M059J (cell line): ENCODE measurements at regions not wholly inside any gene's neighbourhood (a gene's known extent, or its start where the extent isn't known, plus 50 kb on each side); places are given as distances from the start of the nearest gene placed in this dataset.

Experiments used
- DNase-seq: peaks from one replicate; pipeline ENCODE4 v3.0.0-alpha.2; 2012; ENCODE audit warnings: low read depth

DNA sequence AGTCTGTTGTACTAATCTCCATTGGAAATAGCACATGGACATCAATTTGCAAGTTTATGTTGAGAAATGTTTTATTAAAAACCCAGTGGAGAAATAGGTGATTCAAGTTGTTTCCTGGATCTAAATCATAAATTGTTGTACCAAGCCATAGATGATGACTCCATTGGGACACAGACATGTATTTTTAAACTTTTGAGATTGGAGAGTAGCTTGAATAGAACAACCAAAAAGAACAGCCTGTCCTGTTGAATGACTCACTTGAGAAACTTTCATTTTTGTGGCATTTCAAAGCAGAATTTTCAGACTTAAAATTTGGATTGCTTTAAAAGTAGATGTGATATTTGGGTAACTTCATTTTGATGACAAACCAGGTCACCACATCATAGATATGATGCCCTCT lies 197.5 kb downstream of the GPAM start:
- DNase-seq, result no peak

DNA sequence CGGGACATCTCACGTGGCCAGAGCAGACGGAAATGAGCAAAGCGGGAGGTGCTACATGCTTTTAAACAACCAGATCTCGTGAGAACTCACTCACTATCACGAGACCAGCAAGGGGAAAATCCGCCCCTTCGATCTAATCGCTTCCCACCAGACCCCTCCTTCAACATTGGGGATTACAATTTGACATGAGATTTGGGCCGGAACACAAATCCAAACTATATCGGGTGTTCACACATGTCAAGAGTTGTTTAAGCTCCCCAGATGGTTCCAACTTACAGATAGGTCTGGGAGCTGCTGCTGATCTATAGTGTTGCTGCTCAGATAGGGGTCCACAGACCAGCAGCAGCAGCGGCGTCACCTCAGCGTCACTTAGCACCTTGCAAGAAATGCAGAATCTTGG lies 194.9 kb downstream of the GPAM start:
- DNase-seq, result no peak

GRCh38 chr10:111989136-111989911 lies 194.2 kb downstream of the GPAM start:
- DNase-seq, result no peak

- no peak for DNase-seq
Observed at GRCh38 chr10:111990734-111991133, 192.8 kb downstream of the GPAM start.

DNA sequence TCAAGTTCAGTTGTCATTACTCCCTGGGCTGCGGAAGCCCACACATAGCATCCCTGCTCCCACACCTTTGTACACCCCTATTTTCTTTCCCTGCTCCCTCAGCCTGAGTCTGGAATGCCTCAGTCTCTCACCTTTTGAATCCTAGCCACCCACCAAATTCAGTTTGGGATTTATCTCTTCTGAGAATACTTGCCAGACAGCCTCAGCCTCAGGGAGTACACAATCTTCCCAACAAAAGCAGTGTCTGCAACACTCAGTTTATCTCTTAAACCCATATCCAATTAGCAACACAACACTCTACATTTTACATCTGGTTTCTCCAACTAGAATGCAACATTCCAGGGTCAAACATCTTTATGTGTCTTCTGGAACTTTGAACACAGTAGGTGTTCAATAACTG lies 190.2 kb downstream of the GPAM start:
- DNase-seq, result no peak

- no peak for DNase-seq
Observed at GRCh38 chr10:111993872-111994426, 189.6 kb downstream of the GPAM start.

DNA sequence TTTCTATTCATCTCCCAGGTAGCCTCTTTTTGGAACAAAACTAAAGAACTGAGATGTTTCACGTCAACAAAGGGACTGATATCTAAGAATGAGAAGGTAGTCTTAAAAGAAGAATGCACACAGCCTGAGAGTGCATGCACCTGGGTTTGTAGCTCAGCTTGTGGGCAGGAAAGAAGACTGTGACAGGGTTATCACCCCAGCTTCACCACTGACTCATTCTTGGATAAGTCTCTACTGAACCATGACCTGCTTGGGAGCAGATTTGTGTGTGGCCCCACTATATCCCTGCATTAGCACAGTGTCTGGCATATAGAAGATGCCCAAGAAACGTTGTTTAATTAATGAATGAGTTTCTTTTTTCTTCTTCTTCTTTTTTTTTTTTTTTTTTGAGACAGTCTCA lies 187.5 kb downstream of the GPAM start:
- DNase-seq, result no peak

DNA sequence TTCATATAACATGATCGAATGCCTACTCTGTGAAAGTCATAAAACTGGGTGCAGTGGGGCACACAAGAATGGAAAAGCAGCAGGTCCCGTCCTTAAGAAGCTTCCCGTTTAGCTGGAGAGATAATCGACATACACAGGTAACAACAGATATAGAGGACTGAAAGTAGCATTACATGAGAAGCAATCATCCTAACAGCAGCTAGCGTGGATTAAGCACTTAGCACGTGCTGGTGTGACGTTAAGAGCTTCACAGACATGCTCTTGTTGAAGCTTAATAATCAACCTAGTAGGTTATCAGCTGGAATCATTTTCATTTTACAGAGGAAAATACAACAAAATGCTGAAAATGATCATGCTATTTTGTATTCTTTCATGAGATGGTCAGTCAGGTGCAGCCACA lies 184.8 kb downstream of the GPAM start:
- DNase-seq, result no peak

DNA sequence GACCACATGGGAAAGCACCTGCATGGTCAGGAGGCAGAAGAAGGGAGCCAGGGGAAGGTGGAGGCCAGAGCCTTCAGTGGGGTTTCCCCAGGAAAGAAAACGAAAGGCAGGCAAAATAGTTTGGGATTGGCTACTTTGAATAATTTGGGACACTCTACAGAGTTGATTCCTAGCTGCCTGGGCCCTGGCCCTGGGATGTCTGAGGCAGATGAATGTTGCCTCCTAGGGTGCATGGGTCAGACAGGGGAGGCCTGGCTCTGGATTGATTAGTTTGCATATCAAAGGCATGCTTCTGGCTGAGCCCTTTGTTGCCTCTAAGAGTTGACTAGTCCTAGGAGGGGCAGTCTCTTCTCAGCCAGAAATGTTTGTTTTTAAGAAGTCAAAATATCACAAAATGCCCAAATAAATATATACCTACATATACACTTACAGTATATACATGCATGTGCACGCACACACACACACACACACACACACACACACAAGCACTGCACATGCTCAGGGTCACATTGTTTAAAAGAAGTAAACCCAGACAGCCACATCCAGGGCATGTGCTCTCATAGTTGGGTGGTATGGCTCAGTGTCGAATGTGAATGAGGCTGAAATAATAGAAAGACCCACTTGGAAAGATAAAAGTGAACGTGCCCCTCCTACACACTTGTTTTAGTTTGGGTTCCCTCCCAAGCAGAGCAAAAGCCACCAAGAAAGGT lies 184.2 kb downstream of the GPAM start:
- DNase-seq, result no peak

- no peak for DNase-seq
Observed at GRCh38 chr10:111999915-112000302, 183.7 kb downstream of the GPAM start.

DNA sequence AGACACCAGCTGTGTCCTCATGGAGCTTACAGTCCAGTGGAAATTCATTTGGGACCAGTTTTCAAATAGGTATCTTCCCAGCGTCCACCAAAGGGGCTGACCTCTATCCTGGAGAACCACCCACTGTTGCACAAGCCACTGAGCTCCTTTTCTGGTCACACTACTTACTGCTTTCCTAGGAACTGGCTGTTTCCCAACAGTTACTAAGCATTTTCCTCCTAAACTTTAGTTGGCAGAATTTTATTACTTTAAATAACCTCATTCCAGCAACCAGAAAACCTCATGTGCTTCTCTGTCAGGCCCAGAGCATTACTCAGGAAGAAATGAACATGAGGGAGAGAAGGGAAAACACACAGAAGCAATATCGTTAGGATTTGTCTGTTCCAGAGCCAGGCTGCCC lies 183.1 kb downstream of the GPAM start:
- DNase-seq, result no peak

GRCh38 chr10:112002206-112002605 lies 181.4 kb downstream of the GPAM start:
- no peak for DNase-seq

- DNase-seq, result no peak
Observed at GRCh38 chr10:112004075-112004474, 179.5 kb downstream of the GPAM start.

- no peak for DNase-seq
Observed at GRCh38 chr10:112005044-112005443, 178.5 kb downstream of the GPAM start.

- DNase-seq, result no peak
Observed at GRCh38 chr10:112006407-112006806, 177.2 kb downstream of the GPAM start.

DNA sequence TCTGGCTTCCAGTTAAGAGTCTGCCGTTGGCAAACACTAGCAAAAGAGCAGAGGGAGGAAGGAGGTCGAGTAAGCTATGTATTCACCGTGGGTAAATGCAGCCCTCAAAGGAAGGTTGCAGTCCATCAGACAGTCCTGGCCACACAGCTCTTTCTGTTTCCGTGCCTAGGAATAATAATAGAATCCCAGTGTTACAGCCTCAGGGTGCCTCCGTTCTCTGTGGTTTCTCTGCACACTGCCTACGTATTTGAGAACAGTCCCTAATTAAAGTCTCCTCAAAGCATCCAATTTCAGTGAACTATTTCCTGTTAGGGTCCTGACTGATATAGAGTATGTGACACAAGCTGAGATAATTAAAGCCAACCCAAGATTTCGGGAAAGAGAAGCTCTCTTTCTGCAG lies 176.7 kb downstream of the GPAM start:
- DNase-seq, result no peak

DNA sequence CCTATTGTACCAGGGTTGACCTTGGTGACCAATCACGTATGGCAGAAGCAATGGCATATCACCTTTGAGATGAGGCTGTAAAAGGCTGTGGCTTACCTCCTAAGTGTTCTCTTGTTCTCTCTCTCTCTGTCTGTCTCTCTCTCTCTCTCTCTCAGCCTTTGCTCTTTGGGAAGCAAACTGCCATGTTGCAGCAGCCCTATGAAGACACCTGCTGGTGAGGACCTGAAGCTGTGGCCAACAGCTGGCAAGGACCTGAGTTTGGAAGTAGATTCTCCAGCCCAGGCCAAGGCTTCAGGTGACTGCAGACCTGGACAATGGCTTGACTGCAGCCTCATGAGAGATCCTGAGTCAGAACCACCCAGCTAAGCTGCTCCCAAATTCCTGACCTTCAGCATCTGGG lies 161.4 kb downstream of the GPAM start:
- no peak for DNase-seq

GRCh38 chr10:112024079-112024478 lies 159.5 kb downstream of the GPAM start:
- no peak for DNase-seq

GRCh38 chr10:112025228-112025627 lies 158.3 kb downstream of the GPAM start:
- DNase-seq, result no peak

- DNase-seq, result no peak
Observed at GRCh38 chr10:112026438-112026837, 157.1 kb downstream of the GPAM start.

DNA sequence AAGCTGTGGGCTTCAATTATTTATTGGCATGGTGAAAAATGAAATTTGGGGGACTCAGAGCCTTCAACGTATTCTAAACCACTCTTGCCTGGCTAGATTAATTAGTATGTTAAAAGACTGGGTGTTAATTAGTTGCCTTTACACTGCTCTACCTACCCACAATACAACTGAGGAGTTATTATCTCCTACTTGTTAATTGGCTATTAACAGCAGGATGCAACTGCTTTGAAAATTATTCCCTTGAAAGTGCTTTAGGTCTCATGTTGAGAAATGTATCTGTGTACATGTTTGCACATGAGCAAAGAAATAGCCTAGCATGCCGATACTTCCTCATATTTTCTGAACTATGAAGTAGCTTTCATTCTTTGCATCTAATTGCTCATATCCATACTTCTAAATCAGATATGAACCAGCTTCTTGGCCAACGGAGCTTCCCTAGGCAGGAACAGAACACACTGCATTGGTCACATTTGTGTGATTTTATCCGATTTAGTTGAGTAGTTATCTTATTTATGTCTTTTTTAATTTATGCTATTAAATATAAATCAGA lies 155.8 kb downstream of the GPAM start:
- no peak for DNase-seq

- DNase-seq, result no peak
Observed at GRCh38 chr10:112030431-112030830, 153.1 kb downstream of the GPAM start.

DNA sequence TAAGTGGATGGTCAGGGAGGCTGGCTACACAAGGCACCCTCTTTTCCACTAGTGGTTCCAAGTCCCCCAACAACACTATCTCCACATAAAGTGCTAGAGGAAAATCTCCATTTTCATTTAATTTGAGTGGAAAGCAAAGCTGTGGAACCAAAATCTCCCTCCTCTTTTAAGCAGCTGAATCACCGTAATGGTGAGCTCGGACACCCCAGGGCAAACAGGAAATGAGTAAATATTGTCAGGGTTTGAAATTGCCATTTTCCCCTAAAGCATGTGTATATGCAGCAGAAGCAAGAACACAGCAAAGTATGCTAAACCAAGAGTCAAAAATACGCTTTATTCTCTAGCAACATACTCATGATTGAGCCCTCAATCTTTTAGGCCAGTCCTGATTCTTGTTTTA lies 143.7 kb downstream of the GPAM start:
- DNase-seq, result peak; percentile 2
